MM.1S (cell line): ENCODE measurements at regions not wholly inside any gene's neighbourhood (a gene's known extent, or its start where the extent isn't known, plus 50 kb on each side); places are given as distances from the start of the nearest gene placed in this dataset.

ENCODE experiments used
- DNase-seq: peaks from one replicate; pipeline ENCODE4 v3.0.0-alpha.2; 2015
- H2AFZ ChIP-seq: fragments of 300-600 bp; sonication (generic); 2 replicates; pipeline ENCODE4 v1.6.0; 2016; ENCODE audit warnings: antibody characterized with exemption, low read length
- H3F3A ChIP-seq: fragments of 300-600 bp; sonication (generic); 2 replicates; pipeline ENCODE4 v1.6.1; 2016; ENCODE audit warnings: mild to moderate bottlenecking, antibody characterized with exemption, low read length, moderate library complexity, mixed read lengths; ENCODE audit not compliant: insufficient read depth
- H3K27ac ChIP-seq: fragments of 300-600 bp; sonication (generic); 2 replicates; pipeline ENCODE4 v1.5.1; 2016; ENCODE audit warnings: mild to moderate bottlenecking, low read length
- H3K27me3 ChIP-seq: fragments of 300-600 bp; sonication (generic); replicated peaks from 2 replicates; pipeline ENCODE4 v1.6.0; 2016; ENCODE audit warnings: low read length; ENCODE audit not compliant: insufficient read depth
- H3K36me3 ChIP-seq: fragments of 300-600 bp; sonication (generic); replicated peaks from 2 replicates; pipeline ENCODE4 v1.6.1; 2016; ENCODE audit warnings: mild to moderate bottlenecking, low read length, mixed read lengths; ENCODE audit not compliant: insufficient read depth
- H3K4me1 ChIP-seq: fragments of 300-600 bp; sonication (generic); 2 replicates; pipeline ENCODE4 v1.6.1; 2016; ENCODE audit warnings: low read length, mixed read lengths
- H3K4me2 ChIP-seq: fragments of 300-600 bp; sonication (generic); 2 replicates; pipeline ENCODE4 v1.6.0; 2016; ENCODE audit warnings: low read depth, low read length
- H3K4me3 ChIP-seq: fragments of 300-600 bp; sonication (generic); 2 replicates; pipeline ENCODE4 v1.5.1; 2016; ENCODE audit warnings: low read length, mixed read lengths
- H3K79me2 ChIP-seq: fragments of 300-600 bp; sonication (generic); 2 replicates; pipeline ENCODE4 v1.6.1; 2016; ENCODE audit warnings: mixed run types, low read length, mixed read lengths
- H3K9ac ChIP-seq: fragments of 300-600 bp; sonication (generic); 2 replicates; pipeline ENCODE4 v1.6.1; 2016; ENCODE audit warnings: low read length, mixed read lengths
- H3K9me2 ChIP-seq: fragments of 300-600 bp; sonication (generic); replicated peaks from 2 replicates; pipeline ENCODE4 v1.6.1; 2016; ENCODE audit warnings: mild to moderate bottlenecking, low read length, mixed read lengths; ENCODE audit not compliant: insufficient read depth
- H3K9me3 ChIP-seq: fragments of 300-600 bp; sonication (generic); replicated peaks from 2 replicates; pipeline ENCODE4 v1.6.1; 2016; ENCODE audit warnings: mild to moderate bottlenecking, low read length, mixed read lengths; ENCODE audit not compliant: insufficient read depth
- H4K20me1 ChIP-seq: fragments of 300-600 bp; sonication (generic); 2 replicates; pipeline ENCODE4 v1.6.1; 2016; ENCODE audit warnings: mild to moderate bottlenecking, low read length, moderate library complexity, mixed read lengths; ENCODE audit not compliant: insufficient read depth
- EZH2 ChIP-seq: fragments of 300-600 bp; sonication (generic); optimal IDR thresholded peaks from 2 replicates; pipeline ENCODE3; 2017; ENCODE audit warnings: low read depth, mild to moderate bottlenecking, antibody characterized with exemption, low read length, mixed read lengths
- EZH2phosphoT487 ChIP-seq: fragments of 300-600 bp; sonication (generic); IDR thresholded peaks from 2 replicates; pipeline ENCODE4 v1.6.1; 2018; ENCODE audit warnings: antibody characterized with exemption, low read length
- TF ChIP-seq, protein P1 (sequence below): fragments of 300-600 bp; sonication (generic); IDR thresholded peaks from 2 replicates; pipeline ENCODE4 v1.5.1; 2016; ENCODE audit warnings: antibody characterized with exemption, low read length, mixed read lengths

DNA sequence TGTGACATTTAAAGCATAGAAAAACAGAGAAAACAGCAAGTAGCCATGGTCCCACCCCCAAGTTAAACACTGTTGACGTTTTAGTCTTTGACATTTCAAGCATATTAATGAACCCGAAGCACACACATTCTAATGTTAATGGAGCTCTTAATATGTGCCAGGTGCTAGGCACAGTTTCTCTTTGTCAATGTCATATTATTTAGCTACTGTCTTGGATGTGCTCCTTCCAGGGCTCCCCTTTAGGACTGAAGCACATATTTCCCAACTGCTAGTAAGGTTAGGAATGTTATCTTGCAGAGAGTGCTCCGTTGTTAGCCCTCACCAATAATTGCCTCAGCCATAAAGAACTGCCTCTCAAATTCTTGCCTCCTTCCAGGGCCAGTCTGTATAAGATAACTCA is 716.6 kb upstream of the TENM4 start:
- Histone ChIP-seq H3K4me1 (no peaks in the 10 kb centered on the region), H3K4me2 (no peak overlapping the region), H3K9ac (no peak overlapping the region), H3K36me3 (no peaks in the 10 kb centered on the region), H3K9me2 (no peaks in the 10 kb centered on the region), H2AFZ (no peak overlapping the region), H3K27ac (no peak overlapping the region), H3K4me3 (no peak overlapping the region), H3K9me3 (no peaks in the 10 kb centered on the region), H3K79me2 (no peaks in the 10 kb centered on the region), H3K27me3 (no peaks in the 10 kb centered on the region), H4K20me1 (no peaks in the 10 kb centered on the region), H3F3A (no peaks in the 10 kb centered on the region)
- TF ChIP-seq EZH2 (no peak), EZH2phosphoT487 (no peak)
- TF ChIP-seq, protein P1, sequence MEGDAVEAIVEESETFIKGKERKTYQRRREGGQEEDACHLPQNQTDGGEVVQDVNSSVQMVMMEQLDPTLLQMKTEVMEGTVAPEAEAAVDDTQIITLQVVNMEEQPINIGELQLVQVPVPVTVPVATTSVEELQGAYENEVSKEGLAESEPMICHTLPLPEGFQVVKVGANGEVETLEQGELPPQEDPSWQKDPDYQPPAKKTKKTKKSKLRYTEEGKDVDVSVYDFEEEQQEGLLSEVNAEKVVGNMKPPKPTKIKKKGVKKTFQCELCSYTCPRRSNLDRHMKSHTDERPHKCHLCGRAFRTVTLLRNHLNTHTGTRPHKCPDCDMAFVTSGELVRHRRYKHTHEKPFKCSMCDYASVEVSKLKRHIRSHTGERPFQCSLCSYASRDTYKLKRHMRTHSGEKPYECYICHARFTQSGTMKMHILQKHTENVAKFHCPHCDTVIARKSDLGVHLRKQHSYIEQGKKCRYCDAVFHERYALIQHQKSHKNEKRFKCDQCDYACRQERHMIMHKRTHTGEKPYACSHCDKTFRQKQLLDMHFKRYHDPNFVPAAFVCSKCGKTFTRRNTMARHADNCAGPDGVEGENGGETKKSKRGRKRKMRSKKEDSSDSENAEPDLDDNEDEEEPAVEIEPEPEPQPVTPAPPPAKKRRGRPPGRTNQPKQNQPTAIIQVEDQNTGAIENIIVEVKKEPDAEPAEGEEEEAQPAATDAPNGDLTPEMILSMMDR = no peak
- DNase-seq = no peak

GRCh38 chr11:80156062-80156461 is 715.2 kb upstream of the TENM4 start:
- Histone ChIP-seq H3K9me2 (no peaks in the 10 kb centered on the region), H3F3A (no peaks in the 10 kb centered on the region), H3K4me3 (no peak overlapping the region), H2AFZ (no peak overlapping the region), H4K20me1 (no peaks in the 10 kb centered on the region), H3K9ac (no peak overlapping the region), H3K27me3 (no peaks in the 10 kb centered on the region), H3K36me3 (no peaks in the 10 kb centered on the region), H3K79me2 (no peaks in the 10 kb centered on the region), H3K4me1 (no peaks in the 10 kb centered on the region), H3K9me3 (no peaks in the 10 kb centered on the region), H3K27ac (no peak overlapping the region), H3K4me2 (no peak overlapping the region)
- TF ChIP-seq EZH2 = no peak
- TF ChIP-seq, protein P1 = no peak
- TF ChIP-seq EZH2phosphoT487 = no peak
- DNase-seq = no peak

- no peak overlapping the region for H3K9ac ChIP-seq
- no peaks in the 10 kb centered on the region for H3K27me3 ChIP-seq
- DNase-seq = peak; percentile 36
- no peak overlapping the region for H3K27ac ChIP-seq
- H3K36me3 ChIP-seq = no peaks in the 10 kb centered on the region
- no peaks in the 10 kb centered on the region for H3K4me1 ChIP-seq
- no peaks in the 10 kb centered on the region for H4K20me1 ChIP-seq
- no peaks in the 10 kb centered on the region for H3K79me2 ChIP-seq
- no peak overlapping the region for H3K4me3 ChIP-seq
- no peaks in the 10 kb centered on the region for H3K9me2 ChIP-seq
- H2AFZ ChIP-seq = no peak overlapping the region
- TF ChIP-seq, protein P1 = peak; percentile 62
- TF ChIP-seq EZH2 (no peak), EZH2phosphoT487 (no peak)
- H3K9me3 ChIP-seq = no peaks in the 10 kb centered on the region
- H3K4me2 ChIP-seq = no peak overlapping the region
- H3F3A ChIP-seq = no peaks in the 10 kb centered on the region
Observed at GRCh38 chr11:80155412-80156017, 714.7 kb upstream of the TENM4 start.
